ENCODE measurements at regions not wholly inside any gene's neighbourhood (a gene's known extent, or its start where the extent isn't known, plus 50 kb on each side); places are given as distances from the start of the nearest gene placed in this dataset.

GRCh38 chr5:74242516-74242915 is 398.0 kb downstream of the ENC1 start:
- H3K4me3 ChIP-seq (ENCODE audit: low read length) = no peak overlapping the region
- no peaks in the 10 kb centered on the region for H3F3A ChIP-seq (ENCODE audit: insufficient read depth, low read length, poor library complexity, severe bottlenecking)
- no peaks in the 10 kb centered on the region for H3K27me3 ChIP-seq (ENCODE audit: insufficient read depth, low read depth, low read length)
- H3K4me2 ChIP-seq (ENCODE audit: low read length) = no peak overlapping the region
- H3K27ac ChIP-seq (ENCODE audit: low read length) = no peak overlapping the region
- no peaks in the 10 kb centered on the region for H3K36me3 ChIP-seq (ENCODE audit: insufficient read depth, low read length)
- H2AFZ ChIP-seq (ENCODE audit: low read depth, low read length) = no peak overlapping the region
- TF ChIP-seq SMC3 (conservative IDR thresholded peaks at IDR 0.05; ENCODE audit: poor library complexity) (no peak), CTCF (IDR thresholded peaks at IDR 0.05; ENCODE audit: poor library complexity, severe bottlenecking) (no peak), POLR2AphosphoS5 (IDR thresholded peaks at IDR 0.05) (no peak), REST (IDR thresholded peaks at IDR 0.05; ENCODE audit: borderline replicate concordance) (no peak), RAD21 (conservative IDR thresholded peaks at IDR 0.05) (no peak), EZH2 (IDR thresholded peaks at IDR 0.05; ENCODE audit: borderline replicate concordance, insufficient read depth, low read length, poor library complexity, severe bottlenecking) (no peak), MXI1 (conservative IDR thresholded peaks at IDR 0.05; ENCODE audit: poor library complexity, severe bottlenecking) (no peak), TAF1 (IDR thresholded peaks at IDR 0.05; ENCODE audit: low read depth) (no peak), EP300 (conservative IDR thresholded peaks at IDR 0.05; ENCODE audit: poor library complexity, severe bottlenecking) (no peak)
- no peaks in the 10 kb centered on the region for H3K9me3 ChIP-seq (ENCODE audit: low read length)
- no peaks in the 10 kb centered on the region for H3K9me2 ChIP-seq (ENCODE audit: insufficient read depth, low read length)
- H3K9ac ChIP-seq (ENCODE audit: low read length) = no peak overlapping the region
- no peaks in the 10 kb centered on the region for H4K20me1 ChIP-seq (ENCODE audit: insufficient read depth)
- H3K79me2 ChIP-seq (replicated peaks; ENCODE audit: insufficient read depth, low read length) = no peaks in the 10 kb centered on the region

- Histone ChIP-seq H3K36me3 (ENCODE audit: insufficient read depth, low read length) (no peaks in the 10 kb centered on the region), H3K9me3 (ENCODE audit: low read length) (no peaks in the 10 kb centered on the region), H3K79me2 (replicated peaks; ENCODE audit: insufficient read depth, low read length) (no peaks in the 10 kb centered on the region), H4K20me1 (ENCODE audit: insufficient read depth) (no peaks in the 10 kb centered on the region), H3K9ac (ENCODE audit: low read length) (no peak overlapping the region), H2AFZ (ENCODE audit: low read depth, low read length) (no peak overlapping the region), H3K27me3 (ENCODE audit: insufficient read depth, low read depth, low read length) (no peaks in the 10 kb centered on the region), H3K4me3 (ENCODE audit: low read length) (no peak overlapping the region), H3K27ac (ENCODE audit: low read length) (no peak overlapping the region), H3K9me2 (ENCODE audit: insufficient read depth, low read length) (no peaks in the 10 kb centered on the region), H3K4me2 (ENCODE audit: low read length) (no peak overlapping the region), H3F3A (ENCODE audit: insufficient read depth, low read length, poor library complexity, severe bottlenecking) (no peaks in the 10 kb centered on the region)
- TF ChIP-seq SMC3 (conservative IDR thresholded peaks at IDR 0.05; ENCODE audit: poor library complexity) (no peak), EP300 (conservative IDR thresholded peaks at IDR 0.05; ENCODE audit: poor library complexity, severe bottlenecking) (no peak), TAF1 (IDR thresholded peaks at IDR 0.05; ENCODE audit: low read depth) (no peak)
Observed at GRCh38 chr5:74241751-74242140, 398.8 kb downstream of the ENC1 start.
